CD14-positive monocyte (primary cell): ENCODE measurements at regions not wholly inside any gene's neighbourhood (a gene's known extent, or its start where the extent isn't known, plus 50 kb on each side); places are given as distances from the start of the nearest gene placed in this dataset.

Experiments used
- DNase-seq, 3 donors: peaks; one replicate each; pipeline ENCODE4 v3.0.0-alpha.2; 2011 to 2022
- H2AFZ ChIP-seq: 2 replicates; pipeline ENCODE4 v1.6.0; 2012; ENCODE audit warnings: mild to moderate bottlenecking, low read depth, low read length, inconsistent platforms; ENCODE audit not compliant: insufficient read depth, poor library complexity, severe bottlenecking
- H3K27ac ChIP-seq, 2 donors: 1 replicate in 1 of 2; 2 replicates in 1 of 2; pipeline ENCODE4 v1.5.1; 2012 to 2013; ENCODE audit warnings: low read length in 2 of 2, control low read depth in 1 of 2, inconsistent platforms in 1 of 2, low read depth in 1 of 2, mild to moderate bottlenecking in 1 of 2
- H3K27me3 ChIP-seq, 2 donors: one replicate each; pipeline versions ENCODE4 v1.6.0 to v1.6.1; 2011 to 2013; ENCODE audit warnings: low read length in 2 of 2; ENCODE audit not compliant: control insufficient read depth in 2 of 2, insufficient read depth in 2 of 2
- H3K36me3 ChIP-seq, 2 donors: replicated peaks in 1 of 2; 1 replicate in 1 of 2; 2 replicates in 1 of 2; pipeline versions ENCODE4 v1.5.1 to v1.6.1; 2012 to 2013; ENCODE audit warnings: low read length in 2 of 2, control low read depth in 1 of 2, inconsistent platforms in 1 of 2, mild to moderate bottlenecking in 1 of 2; ENCODE audit not compliant: insufficient read depth in 2 of 2, control insufficient read depth in 1 of 2
- H3K4me1 ChIP-seq, 2 donors: 1 replicate in 1 of 2; 2 replicates in 1 of 2; pipeline versions ENCODE4 v1.5.1 to v1.6.1; 2012 to 2013; ENCODE audit warnings: low read length in 2 of 2, control low read depth in 1 of 2, inconsistent platforms in 1 of 2, mild to moderate bottlenecking in 1 of 2, moderate library complexity in 1 of 2; ENCODE audit not compliant: insufficient read depth in 2 of 2, control insufficient read depth in 1 of 2
- H3K4me2 ChIP-seq: replicated peaks from 2 replicates; pipeline ENCODE3; 2012; ENCODE audit warnings: low read length, moderate library complexity, mild to moderate bottlenecking; ENCODE audit not compliant: poor library complexity, severe bottlenecking; ENCODE audit errors: extremely low read depth
- H3K4me3 ChIP-seq, 3 experiments: fragments of 200-600 bp in 1 of 3; sonication (generic) in 1 of 3; replicated peaks in 1 of 3; 1 replicate in 2 of 3; 2 replicates in 1 of 3; pipeline ENCODE4 v1.5.1; 2011 to 2013; ENCODE audit warnings: low read length in 3 of 3, mild to moderate bottlenecking in 3 of 3, control low read depth in 2 of 3, low read depth in 2 of 3, inconsistent platforms in 1 of 3, moderate library complexity in 1 of 3
- H3K79me2 ChIP-seq: 2 replicates; pipeline ENCODE4 v1.6.0; 2012; ENCODE audit warnings: mild to moderate bottlenecking, control low read depth, inconsistent platforms, low read length, moderate library complexity; ENCODE audit not compliant: insufficient read depth
- H3K9ac ChIP-seq: 2 replicates; pipeline ENCODE4 v1.6.0; 2017; ENCODE audit warnings: low read length, mild to moderate bottlenecking; ENCODE audit not compliant: insufficient read depth, poor library complexity, severe bottlenecking
- H3K9me3 ChIP-seq, 2 donors: replicated peaks in 1 of 2; 1 replicate in 1 of 2; 2 replicates in 1 of 2; pipeline versions ENCODE4 v1.5.1 to v1.6.1; 2012 to 2013; ENCODE audit warnings: low read length in 2 of 2, control low read depth in 1 of 2; ENCODE audit not compliant: control insufficient read depth in 1 of 2, insufficient read depth in 1 of 2
- H4K20me1 ChIP-seq: 2 replicates; pipeline ENCODE4 v1.6.0; 2012; ENCODE audit warnings: mild to moderate bottlenecking, low read length, control low read depth, moderate library complexity; ENCODE audit not compliant: insufficient read depth
- H3K27ac Mint-ChIP-seq, 7 donors: one replicate each; pipeline ENCODE4 v1.8.0; 2020; ENCODE audit warnings: mild to moderate bottlenecking in 7 of 7, mixed read lengths in 7 of 7, moderate library complexity in 6 of 7, inconsistent platforms in 2 of 7
- H3K27me3 Mint-ChIP-seq, 3 donors: one replicate each; pipeline ENCODE4 v1.8.0; 2021 to 2022; ENCODE audit warnings: low read depth in 3 of 3, mild to moderate bottlenecking in 3 of 3, mixed read lengths in 3 of 3, moderate library complexity in 3 of 3, inconsistent platforms in 1 of 3
- H3K36me3 Mint-ChIP-seq, 2 donors: one replicate each; pipeline ENCODE4 v1.8.0; 2020; ENCODE audit warnings: mixed read lengths in 2 of 2, inconsistent platforms in 1 of 2, mild to moderate bottlenecking in 1 of 2
- H3K4me1 Mint-ChIP-seq: one replicate; pipeline ENCODE4 v1.8.0; 2020; ENCODE audit warnings: mild to moderate bottlenecking, mixed read lengths
- H3K4me3 Mint-ChIP-seq, 2 donors: one replicate each; pipeline ENCODE4 v1.8.0; 2020; ENCODE audit warnings: mild to moderate bottlenecking in 2 of 2, mixed read lengths in 2 of 2, moderate library complexity in 1 of 2
- H3K9me3 Mint-ChIP-seq, 7 donors: one replicate each; pipeline ENCODE4 v1.8.0; 2020 to 2022; ENCODE audit warnings: mixed read lengths in 7 of 7, mild to moderate bottlenecking in 6 of 7, moderate library complexity in 6 of 7, inconsistent platforms in 2 of 7
- CTCF ChIP-seq: fragments of 200-600 bp; IDR thresholded peaks from one replicate; pipeline ENCODE4 v1.8.0; 2022; ENCODE audit warnings: antibody characterized with exemption, mild to moderate bottlenecking
- WGBS: methylation state at CpG from one replicate; pipeline ENCODE4 v1.1.5; 2013; ENCODE audit warnings: missing lambda C conversion rate; ENCODE audit not compliant: insufficient coverage; 5-methylcytosine and 5-hydroxymethylcytosine counted together
- intact Hi-C, 2 donors: fragments of 100-400 bp; cut with micrococcal nuclease; formaldehyde crosslinking; loops; one replicate each; pipeline versions ENCODE4 v1.15.0 to v1.15.1; 2023

GRCh38 chr2:58671675-58672074, 430.6 kb upstream of the FANCL start:
- H3K27ac Mint-ChIP-seq: no peak overlapping the region
- H3K9me3 Mint-ChIP-seq: peaks cover 3 to 17% (median 7%) of the 10 kb centered on the region in 7 donors
- Histone ChIP-seq H3K9ac (no peak overlapping the region), H3K27ac (no peak overlapping the region), H3K4me3 (no peak overlapping the region), H3K79me2 (no peaks in the 10 kb centered on the region), H2AFZ (no peak overlapping the region), H3K9me3 (peaks cover 0 to 8% of the 10 kb centered on the region in 2 donors), H3K36me3 (no peaks in the 10 kb centered on the region), H3K4me1 (no peaks in the 10 kb centered on the region), H4K20me1 (no peaks in the 10 kb centered on the region), H3K27me3 (no peaks in the 10 kb centered on the region), H3K4me2 (no peak overlapping the region)
- peaks cover 16% of the 10 kb centered on the region for H3K4me1 Mint-ChIP-seq
- DNase-seq: no peak
- H3K4me3 Mint-ChIP-seq: no peak overlapping the region
- no CpG with 5 or more reads among the region's 2 CpGs for WGBS
- no peaks in the 10 kb centered on the region for H3K36me3 Mint-ChIP-seq
- intact Hi-C loops: no loop called here
- TF ChIP-seq CTCF: no peak
- H3K27me3 Mint-ChIP-seq: no peaks in the 10 kb centered on the region

- no peaks in the 10 kb centered on the region for H3K79me2 ChIP-seq
- no peak overlapping the region for H3K4me3 Mint-ChIP-seq
- H3K4me2 ChIP-seq: no peak overlapping the region
- H3K4me1 Mint-ChIP-seq: peaks cover 12% of the 10 kb centered on the region
- no peaks in the 10 kb centered on the region for H4K20me1 ChIP-seq
- H3K4me1 ChIP-seq: no peaks in the 10 kb centered on the region
- 100% methylated on average over 1 of the region's 5 CpGs for WGBS
- H3K27ac ChIP-seq: no peak overlapping the region
- no peak overlapping the region for H3K27ac Mint-ChIP-seq
- intact Hi-C loops: no loop called here
- DNase-seq: no peak
- no peaks in the 10 kb centered on the region for H3K27me3 Mint-ChIP-seq
- peaks cover 3 to 17% (median 7%) of the 10 kb centered on the region in 7 donors for H3K9me3 Mint-ChIP-seq
- H3K27me3 ChIP-seq: no peaks in the 10 kb centered on the region
- no peaks in the 10 kb centered on the region for H3K36me3 ChIP-seq
- no peak overlapping the region for H3K4me3 ChIP-seq
- H3K9me3 ChIP-seq: peaks cover 0 to 8% of the 10 kb centered on the region in 2 donors
- TF ChIP-seq CTCF: no peak
- H3K36me3 Mint-ChIP-seq: no peaks in the 10 kb centered on the region
- H3K9ac ChIP-seq: no peak overlapping the region
- H2AFZ ChIP-seq: no peak overlapping the region
These were observed 428.9 kb upstream of the FANCL start for GRCh38 chr2:58669998-58670397.
